Hippocampal formation (tissue), 2 donors: ENCODE measurements at regions not wholly inside any gene's neighbourhood (a gene's known extent, or its start where the extent isn't known, plus 50 kb on each side); places are given as distances from the start of the nearest gene placed in this dataset.
A peak's percentile ranks its signal among the peaks of the same experiment; 100 is the strongest.

Source experiments
- DNase-seq, 2 donors: peaks; one replicate each; lab custom pipeline; 2025; lab: John Stamatoyannopoulos, UW

- DNase-seq: no peak
Observed at GRCh38 chr2:14270036-14270582, 362.4 kb upstream of the LRATD1 start.

- DNase-seq: no peak
Observed at GRCh38 chr2:14272396-14273075, 360.0 kb upstream of the LRATD1 start.

DNA sequence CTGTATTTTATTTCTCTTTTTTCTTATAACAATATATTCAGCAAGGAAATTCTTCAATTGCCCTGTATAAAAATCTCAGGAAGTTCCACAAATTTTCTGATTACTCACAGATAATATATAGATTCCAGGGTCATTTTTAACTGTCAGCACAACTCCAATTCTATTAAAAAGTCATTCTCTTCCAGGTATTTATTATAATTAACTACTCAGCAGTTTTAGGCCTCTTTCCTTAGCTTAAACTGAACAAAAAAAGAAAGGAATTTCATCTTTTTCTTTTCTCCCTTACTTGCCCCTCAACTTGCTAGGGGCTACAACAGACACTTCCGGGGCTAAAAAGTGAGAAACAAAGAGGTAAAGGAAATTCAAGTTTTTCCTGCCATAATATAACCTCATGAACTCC is 358.9 kb upstream of the LRATD1 start:
- no peak for DNase-seq

DNA sequence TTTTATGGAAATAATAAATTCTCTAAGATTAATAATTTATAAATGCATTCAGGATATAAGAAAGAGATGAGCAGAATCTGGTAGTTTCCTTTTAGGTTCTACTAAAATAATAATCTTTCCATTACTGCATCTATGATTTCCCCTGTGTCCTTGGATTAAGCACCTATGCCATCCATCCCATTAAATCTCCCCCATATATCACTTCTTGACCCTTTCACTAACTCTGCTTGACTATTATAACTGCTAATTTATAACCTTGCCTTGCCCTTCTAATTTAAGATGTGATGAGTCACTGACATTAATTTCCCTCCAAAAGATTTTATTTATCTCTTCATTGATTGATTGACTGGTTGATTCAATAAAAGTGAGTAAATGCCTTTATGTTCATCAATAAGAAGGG is 348.3 kb upstream of the LRATD1 start:
- no peak for DNase-seq

- no peak for DNase-seq
Observed at GRCh38 chr2:14285812-14286211, 346.7 kb upstream of the LRATD1 start.

- DNase-seq: no peak
Observed at GRCh38 chr2:14288016-14288415, 344.5 kb upstream of the LRATD1 start.

- no peak for DNase-seq
Observed at GRCh38 chr2:14292964-14293363, 339.6 kb upstream of the LRATD1 start.

DNA sequence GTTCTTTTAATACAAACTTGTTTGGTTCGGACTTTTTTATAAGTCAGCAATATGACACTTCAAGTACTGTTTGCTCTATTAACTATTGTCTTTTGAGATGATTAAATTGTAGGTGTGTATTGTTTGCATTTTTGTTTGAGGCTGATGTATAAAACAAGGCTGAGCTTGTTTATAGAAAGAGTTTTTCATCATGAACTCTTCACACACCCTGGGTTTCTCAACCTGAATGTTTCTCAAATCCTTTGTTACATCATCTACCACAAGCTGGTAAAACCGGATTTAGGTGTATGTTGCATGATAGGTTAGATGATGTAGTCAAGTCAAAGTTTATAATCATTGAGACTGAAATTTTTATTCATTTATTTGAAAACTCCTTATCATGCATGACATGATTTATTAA is 335.2 kb upstream of the LRATD1 start:
- DNase-seq: no peak

- DNase-seq: no peak
Observed at GRCh38 chr2:14297906-14298305, 334.6 kb upstream of the LRATD1 start.

DNA sequence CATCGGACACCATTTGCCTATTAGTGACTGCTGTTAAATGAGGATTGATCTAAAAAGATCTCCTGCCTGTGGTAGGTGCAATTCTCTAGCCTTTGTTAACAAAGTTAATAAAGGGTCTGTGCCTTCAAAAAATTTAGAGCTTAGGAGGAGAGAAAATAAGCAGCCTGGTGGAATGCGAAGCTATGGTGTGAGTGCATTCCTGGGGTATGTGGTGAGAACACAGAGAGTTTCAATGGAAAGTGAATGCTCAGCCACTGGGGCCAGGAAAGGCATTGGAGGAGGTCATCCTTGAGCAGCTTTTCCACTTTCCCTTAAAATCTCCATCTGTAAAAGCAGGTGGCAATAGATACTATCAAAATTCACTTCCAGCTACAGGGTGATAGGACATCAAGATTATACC is 331.2 kb upstream of the LRATD1 start:
- no peak for DNase-seq

DNA sequence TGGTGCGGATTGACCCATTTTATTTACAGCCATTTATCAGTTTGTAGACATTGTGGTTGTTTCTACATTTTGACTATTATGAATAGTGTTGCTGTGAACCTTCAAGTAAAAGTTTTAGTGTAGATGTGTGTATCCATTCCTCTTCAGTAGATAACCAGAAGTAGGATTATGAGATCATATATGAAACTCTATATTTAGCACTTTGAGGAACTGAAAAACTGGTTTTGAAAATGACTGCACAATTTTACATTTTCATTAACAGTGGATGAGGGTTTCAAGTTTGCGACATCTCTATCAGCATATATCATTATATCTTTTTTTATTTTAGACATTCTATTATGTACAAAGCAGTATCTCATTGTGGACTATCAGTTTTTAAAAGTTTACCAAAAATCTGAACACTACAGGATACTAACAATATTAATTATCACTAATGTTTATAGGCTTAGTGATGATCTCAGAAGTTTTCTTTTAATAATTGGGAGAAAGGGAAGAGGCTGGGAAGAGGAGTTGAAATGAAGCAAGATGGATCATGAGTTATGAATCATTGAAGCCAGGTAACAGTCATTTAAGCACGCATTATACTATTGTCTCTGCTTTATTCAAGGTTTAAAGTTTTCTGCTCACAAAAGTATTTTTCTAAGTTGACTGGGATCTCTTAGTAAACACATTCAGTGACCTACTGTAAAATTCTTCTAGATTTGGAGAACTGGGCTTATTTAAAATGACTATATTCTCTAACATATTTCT is 329.0 kb upstream of the LRATD1 start:
- DNase-seq: no peak

GRCh38 chr2:14304326-14304725 is 328.2 kb upstream of the LRATD1 start:
- DNase-seq: no peak

- no peak for DNase-seq
Observed at GRCh38 chr2:14306268-14306861, 326.2 kb upstream of the LRATD1 start.

DNA sequence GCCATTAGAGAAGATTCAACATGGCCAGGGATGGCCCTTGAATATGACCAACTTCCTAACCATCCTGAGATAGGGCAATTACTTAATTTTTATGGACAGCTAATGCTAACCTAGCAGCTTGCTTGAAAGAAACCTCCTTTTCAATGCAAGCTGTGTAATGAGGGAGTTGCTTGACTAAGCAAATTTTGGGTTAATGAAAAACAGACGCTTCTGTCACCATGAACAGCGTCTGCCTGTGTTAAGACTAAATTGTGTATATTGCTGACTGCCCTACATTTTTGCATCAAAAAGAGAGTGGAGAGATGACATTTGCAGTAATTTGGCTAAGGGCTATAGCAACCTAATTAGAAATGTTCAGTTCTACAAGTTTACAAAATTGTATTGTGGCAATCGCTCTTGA is 319.2 kb upstream of the LRATD1 start:
- no peak for DNase-seq

DNA sequence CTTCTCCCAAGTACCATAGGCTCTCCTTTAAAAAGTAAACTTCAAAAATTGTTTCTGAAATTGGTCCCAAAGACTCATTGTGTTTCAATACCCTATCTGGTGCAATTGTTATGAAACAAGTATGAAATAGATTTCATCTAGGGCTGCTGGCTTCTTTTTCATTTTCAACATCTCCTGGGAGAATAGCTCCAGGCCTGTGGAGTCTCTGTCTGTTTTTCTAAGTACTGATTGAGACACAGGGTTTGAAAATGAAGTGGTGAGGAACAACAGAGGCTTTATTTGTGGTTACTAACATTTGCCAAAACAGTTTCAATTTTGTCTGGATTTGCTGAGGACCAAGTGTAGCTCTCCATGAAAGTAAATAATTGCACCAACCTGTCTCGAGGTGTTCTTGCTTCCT is 315.9 kb upstream of the LRATD1 start:
- DNase-seq: no peak

GRCh38 chr2:14321357-14321756 is 311.2 kb upstream of the LRATD1 start:
- DNase-seq: no peak

GRCh38 chr2:14322306-14322705 is 310.2 kb upstream of the LRATD1 start:
- no peak for DNase-seq

- peak in 1 of 2 donors; percentile 9 for DNase-seq
Observed at GRCh38 chr2:14324308-14324707, 308.2 kb upstream of the LRATD1 start.

DNA sequence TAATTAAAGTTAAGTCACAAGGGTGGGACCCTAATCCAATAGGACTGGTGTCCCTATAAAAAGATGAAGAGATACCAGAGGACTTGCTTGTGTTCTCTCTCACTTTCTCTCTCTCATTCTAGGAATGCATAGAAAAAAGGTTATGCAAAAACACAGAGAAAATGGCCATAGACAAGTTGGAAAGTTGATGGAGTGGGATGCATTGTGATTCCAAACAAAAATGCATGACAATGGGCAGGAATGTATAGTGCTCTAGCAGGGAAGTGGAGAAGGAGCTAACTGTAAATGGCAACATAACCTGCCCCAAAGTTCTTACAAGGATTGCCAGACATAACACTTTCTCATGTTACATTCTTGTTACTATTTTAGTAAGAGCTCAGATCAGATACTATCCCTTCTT is 301.6 kb upstream of the LRATD1 start:
- no peak for DNase-seq

- DNase-seq: no peak
Observed at GRCh38 chr2:14336759-14337382, 295.6 kb upstream of the LRATD1 start.

GRCh38 chr2:14340703-14341102 is 291.8 kb upstream of the LRATD1 start:
- DNase-seq: no peak

- DNase-seq: no peak
Observed at GRCh38 chr2:14342313-14342712, 290.2 kb upstream of the LRATD1 start.

DNA sequence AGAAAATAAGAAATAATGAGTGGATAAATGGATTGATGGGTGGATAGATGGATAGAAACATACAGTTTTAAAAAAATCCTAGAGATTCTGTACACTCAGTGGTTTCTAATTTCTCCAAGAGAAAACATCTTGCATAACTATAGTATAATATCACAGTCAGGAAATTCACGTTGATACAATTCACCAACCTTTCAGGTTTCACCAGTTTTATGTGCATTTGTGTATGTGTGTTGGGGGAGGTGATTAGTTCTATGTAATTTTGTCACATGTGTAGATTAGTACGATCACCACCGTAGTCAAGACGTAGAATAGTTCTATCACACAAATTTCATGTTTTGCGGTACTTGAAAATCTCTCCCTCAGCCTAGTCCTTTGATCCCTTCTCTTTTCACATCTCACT is 288.2 kb upstream of the LRATD1 start:
- no peak for DNase-seq
